ENCODE measurements at regions not wholly inside any gene's neighbourhood (a gene's known extent, or its start where the extent isn't known, plus 50 kb on each side); places are given as distances from the start of the nearest gene placed in this dataset.
"Not testable (repeated sequence)": the region's sequence is repeated elsewhere in the genome, so short reads cannot be mapped to it uniquely, and the experiment has no call there.

- intact Hi-C loops (cut with DNase I): no loop called here
- Histone ChIP-seq H3K4me3 (no peak overlapping the region), H3K36me3 (no peaks in the 10 kb centered on the region), H3K27ac (replicated peaks in 1 of 4) (no peak overlapping the region), H3K27me3 (no peaks in the 10 kb centered on the region), H3K4me1 (no peaks in the 10 kb centered on the region), H3K9me3 (no peaks in the 10 kb centered on the region)
- WGBS: 48% methylated on average over 9 of the region's 9 CpGs
- no peak for DNase-seq (ENCODE audit: extremely low spot score)
- TF ChIP-seq EP300 (IDR thresholded peaks at IDR 0.05): no peak
These were observed 613.1 kb downstream of the PKHD1 start for GRCh38 chr6:51474022-51474975.

DNA sequence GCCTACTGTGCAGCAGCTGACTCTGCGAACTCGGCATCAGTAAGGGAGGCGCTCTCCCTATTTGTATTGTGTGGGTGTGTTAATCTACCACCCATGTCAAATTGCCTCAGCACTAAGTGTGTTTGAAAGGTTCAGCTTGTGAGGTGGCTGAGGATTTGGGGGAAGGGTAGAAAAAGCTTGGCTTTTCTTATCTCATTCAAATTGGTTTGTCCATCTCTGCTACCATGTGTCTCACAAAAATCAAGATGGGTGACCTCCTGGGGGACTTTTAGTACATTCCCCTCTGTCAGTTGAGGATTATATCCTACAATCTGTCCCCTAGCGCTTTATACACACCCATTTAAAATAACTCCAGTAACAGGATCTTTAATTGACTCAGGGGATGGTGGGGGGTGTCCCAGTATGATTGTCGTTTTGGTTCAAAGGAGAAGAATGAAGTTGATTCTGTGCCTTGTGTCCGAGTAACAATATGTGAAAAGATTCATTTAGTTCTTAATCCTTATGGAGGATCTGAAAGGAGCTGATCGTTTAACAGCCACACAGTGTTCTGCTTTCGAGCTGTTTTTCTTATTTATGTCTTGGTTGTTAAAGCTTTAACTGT lies 609.6 kb downstream of the PKHD1 start:
- intact Hi-C loops (cut with DNase I): no loop called here
- TF ChIP-seq POLR2AphosphoS5 (IDR thresholded peaks at IDR 0.05) (no peak), CTCF (IDR thresholded peaks at IDR 0.05) (no peak), POLR2A (IDR thresholded peaks at IDR 0.05; ENCODE audit: low read depth) (no peak), EP300 (IDR thresholded peaks at IDR 0.05) (no peak)
- Histone ChIP-seq H3K27ac (replicated peaks in 1 of 4) (no peak overlapping the region), H3K9me3 (no peaks in the 10 kb centered on the region), H3K4me1 (no peaks in the 10 kb centered on the region), H3K4me3 (no peak overlapping the region), H3K36me3 (no peaks in the 10 kb centered on the region), H3K27me3 (no peaks in the 10 kb centered on the region)
- no peak for DNase-seq (ENCODE audit: extremely low spot score)
- 85% methylated on average over 8 of the region's 8 CpGs for WGBS

DNA sequence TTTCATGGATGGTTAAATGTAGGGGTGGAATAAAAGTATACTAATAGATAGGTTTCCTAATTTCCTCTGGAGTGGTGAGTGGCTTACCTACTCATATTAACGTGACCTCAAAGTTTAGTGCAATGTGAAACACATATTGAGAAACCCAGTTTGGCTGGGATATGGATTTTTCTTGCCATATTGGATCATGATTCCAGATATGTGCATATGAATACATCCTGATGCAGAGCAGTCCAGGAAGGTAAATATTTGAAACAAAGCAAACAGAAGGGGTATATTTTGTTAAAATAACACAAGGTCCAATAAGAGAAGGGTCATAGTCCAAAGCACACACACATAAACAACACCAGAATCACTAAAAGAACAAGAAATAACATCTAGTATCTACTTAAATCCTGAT lies 608.1 kb downstream of the PKHD1 start:
- intact Hi-C loops (cut with DNase I): no loop called here
- TF ChIP-seq CTCF (IDR thresholded peaks at IDR 0.05) (no peak), POLR2AphosphoS5 (IDR thresholded peaks at IDR 0.05) (no peak), POLR2A (IDR thresholded peaks at IDR 0.05; ENCODE audit: low read depth) (no peak), EP300 (IDR thresholded peaks at IDR 0.05) (no peak)
- Histone ChIP-seq H3K27me3 (no peaks in the 10 kb centered on the region), H3K4me1 (no peaks in the 10 kb centered on the region), H3K9me3 (no peaks in the 10 kb centered on the region), H3K27ac (replicated peaks in 1 of 4) (no peak overlapping the region), H3K36me3 (no peaks in the 10 kb centered on the region), H3K4me3 (no peak overlapping the region)
- 89% methylated on average over 1 of the region's 1 CpG for WGBS
- DNase-seq (ENCODE audit: extremely low spot score): no peak

GRCh38 chr6:51480040-51480439 lies 607.4 kb downstream of the PKHD1 start:
- no peak overlapping the region for H3K4me3 ChIP-seq
- intact Hi-C loops (cut with DNase I): no loop called here

GRCh38 chr6:51485869-51486268 lies 601.5 kb downstream of the PKHD1 start:
- DNase-seq (ENCODE audit: extremely low spot score); H3K36me3 ChIP-seq; H3K27ac ChIP-seq (replicated peaks in 1 of 4); H3K4me1 ChIP-seq; intact Hi-C loops (cut with DNase I); H3K4me3 ChIP-seq; H3K9me3 ChIP-seq; H3K27me3 ChIP-seq: not testable (repeated sequence)
- WGBS: 87% methylated on average over 8 of the region's 9 CpGs

More at GRCh38 chr6:51480040-51480439, 607.4 kb downstream of the PKHD1 start:
- H3K27me3 ChIP-seq: no peaks in the 10 kb centered on the region
- no peaks in the 10 kb centered on the region for H3K4me1 ChIP-seq
- DNase-seq (ENCODE audit: extremely low spot score): no peak
- no peak for TF ChIP-seq CTCF (IDR thresholded peaks at IDR 0.05)
- no peak for TF ChIP-seq EP300 (IDR thresholded peaks at IDR 0.05)
- TF ChIP-seq POLR2AphosphoS5 (IDR thresholded peaks at IDR 0.05): no peak
- no peak for TF ChIP-seq POLR2A (IDR thresholded peaks at IDR 0.05; ENCODE audit: low read depth)
- H3K27ac ChIP-seq (replicated peaks in 1 of 4): no peak overlapping the region
- no peaks in the 10 kb centered on the region for H3K36me3 ChIP-seq
- WGBS: 81% methylated on average over 1 of the region's 1 CpG
- no peaks in the 10 kb centered on the region for H3K9me3 ChIP-seq
